ENCODE measurements at regions not wholly inside any gene's neighbourhood (a gene's known extent, or its start where the extent isn't known, plus 50 kb on each side); places are given as distances from the start of the nearest gene placed in this dataset.
"Not testable (repeated sequence)": the region's sequence is repeated elsewhere in the genome, so short reads cannot be mapped to it uniquely, and the experiment has no call there.

GRCh38 chr15:100720406-100720967 lies 118.1 kb downstream of the ASB7 start:
- no peak for DNase-seq (ENCODE audit: low spot score)

DNA sequence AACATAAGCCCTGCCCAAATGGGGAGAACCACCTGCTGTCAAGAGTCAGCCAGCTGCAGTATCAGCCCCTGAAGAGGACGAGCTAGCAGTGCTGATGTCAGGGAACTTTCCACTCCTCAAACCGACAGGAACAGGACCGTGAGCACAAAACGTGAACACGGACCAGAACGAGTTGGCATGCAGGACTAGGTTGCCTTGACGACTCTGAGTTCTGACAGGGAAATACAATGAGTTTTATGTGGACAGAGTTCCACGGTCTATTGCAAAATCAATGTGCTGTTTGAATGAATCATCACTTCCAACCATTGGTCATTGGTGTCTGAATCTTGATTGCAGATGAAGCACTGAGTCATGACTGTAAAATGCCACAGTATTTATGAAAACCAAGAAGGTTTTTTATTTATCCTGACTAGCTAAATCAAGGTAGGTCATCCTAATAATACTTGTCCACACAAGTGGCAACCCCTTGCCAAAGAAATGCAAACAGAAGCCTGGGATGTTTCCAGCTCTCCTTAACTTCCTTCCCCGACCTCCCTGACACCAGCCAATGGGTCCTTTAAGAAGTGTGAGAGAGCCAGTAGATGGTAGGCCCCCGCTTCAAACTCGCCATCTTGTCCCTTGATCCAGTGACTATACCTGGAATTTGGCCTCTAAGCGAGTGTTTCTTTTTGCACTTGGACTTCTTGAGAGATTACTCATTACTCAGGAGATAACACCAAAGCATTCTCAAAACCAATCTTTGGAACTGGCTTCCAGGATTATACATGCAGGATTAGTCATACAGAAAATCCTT lies 119.6 kb downstream of the ASB7 start:
- DNase-seq (ENCODE audit: low spot score): peak; percentile 85

DNA sequence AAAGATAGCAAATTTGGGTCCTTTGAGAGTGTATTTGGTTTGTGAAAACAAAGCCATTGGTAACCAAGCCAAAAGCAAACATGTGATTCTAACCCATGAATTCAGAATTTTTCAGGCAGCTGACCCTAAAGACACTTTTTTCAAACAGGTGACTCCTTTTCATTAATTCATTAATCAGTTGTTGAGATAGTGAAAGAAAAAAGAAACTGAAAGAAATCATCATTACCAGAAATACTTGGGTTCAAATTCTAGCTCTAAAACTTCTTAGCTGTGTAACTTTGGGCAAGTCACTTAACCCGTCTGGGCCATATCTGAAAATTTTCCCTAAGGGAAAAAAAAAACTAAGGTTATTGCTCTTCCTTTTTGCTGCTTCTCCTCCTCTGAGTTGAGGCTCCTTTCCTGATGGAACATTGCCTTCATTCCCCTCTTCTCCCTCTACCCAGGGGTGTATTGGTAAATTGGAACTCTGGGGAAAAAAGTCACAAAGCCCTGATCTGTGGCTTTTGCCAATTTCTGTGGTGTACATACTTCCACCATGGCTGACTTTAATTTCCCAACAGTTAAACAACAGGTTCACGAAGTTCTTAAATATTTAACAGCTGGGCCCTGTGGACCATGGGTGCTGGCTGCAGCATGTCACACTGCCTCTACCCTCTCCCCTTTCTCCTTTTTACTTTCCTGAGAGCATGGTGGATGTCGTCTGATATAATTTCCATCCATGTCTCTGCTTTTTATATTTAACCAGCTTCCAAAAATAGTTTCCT lies 120.3 kb downstream of the ASB7 start:
- no peak for DNase-seq (ENCODE audit: low spot score)

- DNase-seq (ENCODE audit: low spot score): no peak
Measured at GRCh38 chr15:100723315-100723801, 121.0 kb downstream of the ASB7 start.

DNA sequence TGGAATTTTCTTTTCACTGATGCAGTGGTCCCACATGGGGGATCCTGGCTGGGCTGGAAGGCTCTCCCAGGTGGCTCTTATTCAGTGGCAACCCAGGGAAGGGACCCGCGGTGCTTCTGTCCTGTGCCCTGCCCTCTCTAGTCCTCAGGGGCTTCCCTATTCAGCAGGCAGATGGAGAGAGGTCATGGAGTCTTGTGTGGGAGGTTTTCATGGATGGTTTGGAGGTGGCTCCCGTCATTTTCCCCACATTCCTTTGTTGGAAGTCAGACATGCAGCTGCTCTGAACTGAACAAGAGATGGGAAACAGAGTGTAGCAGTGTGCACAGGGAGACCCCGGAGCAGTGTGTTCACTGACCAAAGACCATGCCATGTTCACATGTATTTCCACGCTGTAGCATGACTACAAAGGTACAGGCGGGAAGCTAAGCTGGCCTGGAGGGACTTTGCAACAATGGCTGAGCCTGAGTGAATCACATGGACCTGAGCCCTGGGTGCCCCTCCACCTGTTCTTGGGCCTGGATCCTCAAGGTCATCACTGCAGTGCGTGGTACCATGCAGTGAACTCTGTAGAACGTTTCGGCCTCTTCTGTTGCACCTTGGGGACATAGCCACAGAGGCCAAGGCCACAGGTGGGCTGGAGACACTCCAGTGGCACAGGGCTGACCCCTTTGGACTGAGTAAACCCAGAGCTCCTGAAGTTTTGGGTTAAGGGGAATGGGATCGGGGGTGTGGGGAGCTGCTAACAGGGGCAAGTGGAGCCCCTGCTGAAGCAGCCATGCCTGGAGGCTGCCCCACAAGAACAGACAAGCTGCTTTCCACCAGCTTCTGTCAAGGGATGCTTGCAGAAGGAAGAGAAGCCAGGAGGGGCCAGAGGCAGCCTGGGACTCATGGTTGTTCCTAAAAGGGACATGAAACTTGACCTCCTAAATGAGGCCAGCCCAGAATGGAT lies 123.0 kb downstream of the ASB7 start:
- DNase-seq (ENCODE audit: low spot score): peak; percentile 81

DNA sequence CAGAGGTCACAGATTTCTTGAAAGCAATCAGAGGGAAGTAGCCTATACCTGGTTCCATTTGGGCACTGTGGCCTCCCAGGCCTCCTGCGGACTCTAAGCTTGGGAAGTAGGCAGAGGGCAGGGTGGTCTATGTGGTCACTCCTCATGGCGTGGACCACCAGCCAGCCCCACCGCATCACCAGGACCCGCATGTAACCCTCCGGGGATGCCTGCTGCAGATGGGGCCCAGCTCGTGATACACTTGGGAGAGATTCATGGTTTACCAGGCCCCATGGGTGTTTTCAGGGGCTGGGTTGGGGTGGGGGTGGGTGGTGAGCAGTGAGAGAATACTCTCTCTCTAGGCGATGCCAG lies 123.7 kb downstream of the ASB7 start:
- no peak for DNase-seq (ENCODE audit: low spot score)

DNA sequence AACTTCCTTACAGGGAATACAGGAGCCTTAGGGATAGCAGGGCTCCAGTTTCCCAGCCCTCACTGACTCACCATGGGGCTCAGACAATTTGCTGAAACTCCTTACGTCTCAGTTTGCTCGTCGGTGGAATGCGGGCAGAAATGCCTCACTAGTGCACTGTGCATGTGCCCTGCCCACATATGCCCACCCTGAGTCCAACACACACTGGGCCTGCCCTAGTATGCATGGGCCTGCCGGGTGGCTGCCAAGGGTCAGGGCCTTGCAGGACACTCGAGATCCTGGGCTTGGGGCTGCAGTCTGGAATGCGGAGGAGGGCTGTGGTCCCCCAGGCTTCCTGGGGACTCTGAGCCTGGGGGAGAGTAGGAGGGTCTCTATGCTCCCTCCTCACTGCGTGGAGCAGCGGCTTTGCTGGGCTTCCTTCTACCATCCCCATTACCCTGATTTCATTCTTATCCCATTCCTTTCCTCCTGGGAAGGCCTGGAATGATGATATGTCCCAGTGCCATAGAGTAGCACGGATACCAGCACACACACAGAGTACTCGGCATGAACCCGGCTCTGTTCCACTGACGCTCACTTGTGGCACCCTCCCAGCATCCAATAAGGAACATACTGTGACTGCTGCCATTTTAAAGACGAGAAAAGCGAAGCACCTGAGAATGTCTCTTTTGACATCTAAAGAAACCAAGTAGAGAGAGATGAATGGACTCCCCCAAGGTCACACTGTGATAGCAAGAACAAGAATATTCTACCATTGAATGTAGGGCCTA lies 124.2 kb downstream of the ASB7 start:
- DNase-seq (ENCODE audit: low spot score): peak; percentile 33

DNA sequence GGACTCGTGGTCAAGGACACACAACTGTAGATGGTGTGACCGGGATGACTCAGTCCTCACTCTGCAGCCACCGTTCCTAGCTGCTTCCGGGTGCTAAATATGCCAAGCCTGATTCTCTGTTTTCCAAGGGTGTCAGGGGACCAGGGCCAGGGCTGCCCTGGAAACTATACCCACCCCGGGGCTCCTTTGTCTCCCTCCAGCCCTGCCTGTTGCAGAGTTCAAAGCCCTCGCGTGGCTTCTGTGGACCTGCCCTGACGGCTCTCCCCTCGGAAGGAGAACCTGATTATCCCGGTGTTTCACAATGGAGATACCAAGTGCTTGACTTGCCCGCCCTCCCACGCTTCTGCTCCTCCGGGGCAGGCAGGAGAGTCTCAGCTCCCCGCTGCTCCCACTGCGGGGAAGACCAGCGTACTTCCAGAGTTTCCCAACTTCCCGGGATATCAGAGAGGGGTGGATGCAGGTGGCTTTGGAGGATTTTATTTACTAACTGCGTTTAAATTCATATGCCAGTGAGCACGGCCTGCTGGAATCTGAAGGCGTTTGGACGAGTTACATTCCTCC lies 125.0 kb downstream of the ASB7 start:
- DNase-seq (ENCODE audit: low spot score): no peak

DNA sequence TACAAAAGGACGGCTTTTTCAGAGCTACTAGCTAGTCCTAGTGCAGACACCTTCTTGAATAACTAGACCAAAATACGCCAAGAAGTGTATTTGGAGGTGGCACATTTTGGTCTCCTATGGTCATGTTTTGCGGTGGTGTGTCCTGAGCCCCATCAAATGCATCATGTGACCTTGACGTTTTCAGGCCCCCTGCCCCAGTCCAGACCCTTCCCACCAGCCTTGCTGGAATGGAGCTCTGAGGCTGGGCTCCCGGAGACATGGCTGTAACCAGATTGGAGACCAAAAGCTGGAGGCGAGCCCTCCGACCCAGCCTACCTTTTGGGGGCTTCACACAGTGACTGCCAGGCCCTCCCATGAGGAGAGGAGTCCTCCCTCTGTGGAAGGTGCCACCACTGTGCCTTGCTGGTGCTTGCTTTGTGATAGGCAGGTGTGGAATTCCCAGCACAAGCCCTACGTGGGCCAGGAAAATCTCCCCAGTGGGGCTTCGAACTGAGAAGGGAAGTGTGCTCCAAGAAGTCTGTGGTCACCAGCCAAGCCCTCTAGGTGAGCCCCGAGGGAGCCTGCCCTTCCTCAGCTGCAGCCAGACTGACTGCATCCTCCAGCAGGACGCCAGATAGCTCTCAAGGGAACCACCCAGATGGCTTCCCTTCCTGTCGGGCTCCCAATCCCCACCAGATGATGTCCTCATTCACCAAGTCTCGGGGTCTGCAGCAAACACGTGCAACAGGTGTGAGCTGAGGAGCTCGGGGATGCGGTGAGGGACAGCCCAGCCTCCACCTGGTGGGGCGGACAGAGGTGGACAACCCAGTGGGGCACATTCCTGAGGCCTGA lies 126.2 kb downstream of the ASB7 start:
- DNase-seq (ENCODE audit: low spot score): no peak

DNA sequence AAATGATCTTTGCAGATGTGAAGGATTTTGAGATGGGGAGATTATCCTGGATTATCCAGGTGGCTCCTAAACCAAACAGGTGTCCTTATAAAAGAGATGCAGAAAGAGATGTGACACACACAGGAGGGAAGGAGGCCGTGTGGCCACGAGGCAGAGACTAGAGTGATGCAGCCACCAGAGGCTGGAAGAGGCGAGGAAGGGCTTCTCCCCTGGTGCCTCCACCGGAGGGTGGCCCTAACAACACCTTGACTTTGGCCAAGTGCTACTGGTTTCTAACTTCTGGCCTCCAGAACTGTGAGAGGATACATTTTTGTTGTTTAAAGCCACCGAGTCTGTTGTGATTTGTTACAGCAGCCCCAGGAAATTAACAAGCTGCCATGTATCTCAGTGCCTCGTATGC lies 127.1 kb downstream of the ASB7 start:
- no peak for DNase-seq (ENCODE audit: low spot score)

GRCh38 chr15:100730129-100730528 lies 127.7 kb downstream of the ASB7 start:
- DNase-seq (ENCODE audit: low spot score): no peak

DNA sequence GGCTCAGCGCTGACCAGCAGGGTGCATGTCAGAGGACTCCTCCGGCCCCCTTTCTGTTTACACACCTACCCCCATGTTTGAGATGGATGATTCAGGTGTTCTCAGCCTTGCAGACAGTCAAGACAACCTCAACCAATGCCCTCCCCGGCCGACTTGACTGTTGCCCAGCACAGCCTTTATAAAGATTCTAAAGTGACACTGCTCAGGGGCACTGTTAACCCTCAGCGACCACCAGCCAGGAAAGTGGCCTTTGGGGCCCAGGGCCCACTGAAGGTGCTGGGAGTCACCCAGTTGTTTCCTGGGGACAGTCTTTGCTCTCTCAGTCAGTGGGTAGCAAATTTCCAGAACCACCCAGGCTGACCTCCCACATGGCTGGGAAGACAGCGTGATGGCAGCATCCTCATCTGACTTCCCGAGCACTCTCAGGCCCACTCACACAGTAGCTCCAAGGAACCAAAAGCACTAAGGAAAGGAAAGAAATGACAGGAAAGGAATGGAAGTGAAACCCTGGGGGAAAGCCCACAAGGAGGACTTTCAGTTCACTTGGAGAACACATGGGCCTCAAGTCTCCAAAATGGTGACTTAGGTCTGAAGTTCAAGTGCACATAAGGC lies 128.4 kb downstream of the ASB7 start:
- DNase-seq (ENCODE audit: low spot score): no peak

DNA sequence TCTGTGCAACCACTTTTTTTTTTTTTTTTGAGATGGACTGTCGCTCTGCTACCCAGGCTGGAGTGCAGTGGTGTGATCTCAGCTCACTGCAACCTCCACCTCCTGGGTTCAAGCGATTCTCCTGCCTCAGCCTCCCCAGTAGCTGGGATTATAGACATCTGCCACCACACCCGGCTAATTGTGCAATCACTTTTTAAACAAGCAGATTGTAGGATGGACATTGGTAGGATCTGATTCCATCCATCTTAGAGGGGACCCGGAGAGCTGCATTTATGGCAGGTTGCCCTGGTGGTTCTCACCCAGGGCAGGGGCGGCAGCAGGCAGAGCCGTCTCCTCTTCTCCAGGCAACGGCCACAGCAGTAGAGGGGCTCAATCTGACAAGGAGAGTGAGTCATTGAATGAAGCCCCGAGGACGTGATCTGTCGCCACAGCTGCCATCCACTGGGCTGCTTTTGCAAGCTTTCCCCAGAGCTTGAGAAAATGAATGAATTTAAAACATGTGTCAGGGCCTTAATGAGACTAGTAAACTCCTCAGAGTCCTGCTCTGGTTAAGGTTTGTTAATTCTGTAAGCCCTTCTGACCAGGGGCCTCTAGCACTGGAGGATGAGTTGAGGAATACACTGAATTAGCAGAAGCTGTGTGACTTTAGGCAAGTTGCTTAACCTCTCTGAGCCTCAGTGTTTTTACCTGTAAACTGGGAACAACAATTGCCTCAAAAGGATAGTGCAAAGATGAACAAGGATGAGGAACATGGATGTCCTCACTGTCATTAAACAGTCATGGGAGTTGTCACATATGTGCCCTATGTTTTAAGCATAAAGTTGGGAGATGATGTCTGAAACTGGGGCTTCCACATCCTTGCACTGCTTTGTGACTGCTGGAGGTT lies 129.1 kb downstream of the ASB7 start:
- DNase-seq (ENCODE audit: low spot score): no peak

DNA sequence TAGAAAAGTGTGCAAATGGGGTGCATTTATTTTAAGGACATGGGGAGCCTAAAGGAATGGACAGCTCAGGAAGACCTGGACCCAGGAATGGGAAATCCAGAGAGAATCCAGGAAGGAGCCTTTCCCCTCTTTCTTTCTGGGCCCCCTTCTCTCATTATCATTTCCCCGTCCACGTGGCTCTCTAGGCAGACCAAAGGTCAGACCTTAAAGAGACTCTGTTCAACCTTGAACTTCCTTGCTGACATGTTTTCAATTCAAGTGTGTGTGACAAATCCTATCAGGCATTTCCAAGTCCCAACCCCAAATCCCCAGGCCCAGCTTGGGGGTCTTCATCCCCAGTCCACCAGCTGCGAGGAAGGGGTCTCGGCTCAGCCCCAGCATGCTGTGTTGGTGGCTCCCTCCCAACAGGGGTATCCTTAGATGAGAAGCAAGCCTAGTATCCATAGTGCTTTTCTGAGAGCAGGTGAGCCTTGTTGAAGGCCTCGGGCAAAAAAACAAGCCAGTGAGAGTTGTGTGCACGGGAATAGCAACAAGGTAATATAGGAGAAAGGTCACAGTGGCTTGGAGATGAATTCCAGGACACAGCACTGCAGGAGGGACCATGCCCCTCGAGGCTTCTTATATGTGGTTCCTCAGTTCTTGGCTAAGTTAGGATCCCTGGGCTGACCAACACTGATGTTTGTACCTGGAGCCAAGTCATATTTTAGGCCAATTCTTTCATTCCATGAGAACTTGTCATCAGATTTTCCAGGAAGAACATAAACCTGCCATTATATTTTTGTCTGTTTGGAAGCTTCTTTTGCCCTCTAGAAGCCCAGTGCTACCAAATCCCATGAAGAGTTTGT lies 130.0 kb downstream of the ASB7 start:
- peak; percentile 58 for DNase-seq (ENCODE audit: low spot score)

DNA sequence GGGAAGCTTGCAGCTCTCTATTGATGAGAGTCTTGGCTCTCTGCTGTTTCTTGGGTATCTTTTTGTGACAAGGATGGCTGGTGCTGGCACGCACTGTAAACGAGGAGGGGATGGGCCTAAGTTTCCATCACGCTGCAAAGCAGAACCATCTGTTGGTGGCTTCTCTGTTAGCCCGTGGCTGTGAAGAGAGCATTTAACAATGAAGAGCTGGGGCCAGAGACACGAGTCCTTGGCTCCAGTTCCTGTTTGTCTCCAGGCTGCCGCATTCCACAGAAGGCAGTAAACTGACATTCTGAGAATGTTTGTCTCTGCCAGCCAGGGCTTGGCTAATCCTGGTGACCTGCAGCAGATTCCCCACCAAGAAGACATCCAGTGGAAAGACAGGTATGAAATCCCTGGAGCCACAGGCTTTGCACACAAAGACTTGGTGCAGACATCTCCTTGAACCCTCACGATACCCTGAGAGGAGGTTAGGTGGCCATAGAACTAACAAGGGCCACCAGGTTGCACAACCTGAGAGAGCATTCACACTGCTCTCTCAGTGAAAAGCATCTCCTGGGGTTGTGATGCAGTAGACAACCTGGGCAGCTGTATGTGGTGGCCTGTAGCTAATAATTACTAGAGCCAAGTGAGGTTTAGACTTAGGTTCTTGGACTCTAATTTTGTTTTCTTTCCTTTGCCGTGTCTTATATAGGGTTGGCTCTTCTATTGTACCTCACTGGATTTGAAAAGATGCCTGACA lies 130.9 kb downstream of the ASB7 start:
- peak; percentile 82 for DNase-seq (ENCODE audit: low spot score)

GRCh38 chr15:100733843-100734185 lies 131.4 kb downstream of the ASB7 start:
- not testable (repeated sequence) for DNase-seq (ENCODE audit: low spot score)

- DNase-seq (ENCODE audit: low spot score): no peak
Measured at GRCh38 chr15:100734586-100734985, 132.2 kb downstream of the ASB7 start.

Measured in GM03348 (cell line).